ENCODE measurements at regions not wholly inside any gene's neighbourhood (a gene's known extent, or its start where the extent isn't known, plus 50 kb on each side); places are given as distances from the start of the nearest gene placed in this dataset.
"Not testable (repeated sequence)": the region's sequence is repeated elsewhere in the genome, so short reads cannot be mapped to it uniquely, and the experiment has no call there.

DNA sequence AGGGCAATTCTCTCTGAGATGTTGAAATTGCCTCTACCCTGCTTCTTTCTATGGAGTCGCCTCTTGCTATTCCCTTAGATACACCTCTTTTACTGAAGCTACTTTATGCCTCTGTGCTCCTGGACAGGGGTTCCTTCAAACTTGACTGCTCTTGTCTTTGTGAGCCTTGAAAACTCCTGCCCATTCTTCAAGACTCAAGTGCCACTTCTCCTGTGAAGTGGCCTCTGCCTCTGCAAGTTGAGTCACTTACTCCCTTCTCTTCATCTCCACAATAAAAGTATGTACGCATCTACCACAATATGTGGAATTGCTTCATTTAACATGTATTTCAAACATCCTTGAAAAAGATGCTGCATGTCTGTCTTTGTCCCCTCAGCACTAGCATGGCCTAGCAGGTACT, 66.0 kb upstream of the TPP2 start:
- Histone ChIP-seq H3K4me1 (no peaks in the 10 kb centered on the region), H3K4me3 (ENCODE audit: low read depth, low read length) (no peak overlapping the region), H3K36me3 (ENCODE audit: control insufficient read depth, insufficient read depth, low read length) (no peaks in the 10 kb centered on the region), H3K27me3 (replicated peaks; ENCODE audit: control insufficient read depth, insufficient read depth, low read length) (no peaks in the 10 kb centered on the region; the same call in 1 of the 2 replicates), H3K9me3 (no peaks in the 10 kb centered on the region)
- intact Hi-C loops (cut with micrococcal nuclease; ENCODE audit: unreplicated experiment): no loop called here
- Mint-ChIP-seq H3K27ac (ENCODE audit: unreplicated experiment) (no peak overlapping the region), H3K27me3 (ENCODE audit: insufficient read depth, unreplicated experiment) (peaks cover 15% of the 10 kb centered on the region), H3K4me3 (ENCODE audit: unreplicated experiment) (no peak overlapping the region), H3K4me1 (ENCODE audit: low read depth, unreplicated experiment) (no peaks in the 10 kb centered on the region), H3K36me3 (ENCODE audit: insufficient read depth, unreplicated experiment) (no peaks in the 10 kb centered on the region), H3K9me3 (ENCODE audit: unreplicated experiment) (no peaks in the 10 kb centered on the region)
- ChIA-PET CTCF (no interaction called here), POLR2A (no interaction called here)
- TF ChIP-seq, protein P1, sequence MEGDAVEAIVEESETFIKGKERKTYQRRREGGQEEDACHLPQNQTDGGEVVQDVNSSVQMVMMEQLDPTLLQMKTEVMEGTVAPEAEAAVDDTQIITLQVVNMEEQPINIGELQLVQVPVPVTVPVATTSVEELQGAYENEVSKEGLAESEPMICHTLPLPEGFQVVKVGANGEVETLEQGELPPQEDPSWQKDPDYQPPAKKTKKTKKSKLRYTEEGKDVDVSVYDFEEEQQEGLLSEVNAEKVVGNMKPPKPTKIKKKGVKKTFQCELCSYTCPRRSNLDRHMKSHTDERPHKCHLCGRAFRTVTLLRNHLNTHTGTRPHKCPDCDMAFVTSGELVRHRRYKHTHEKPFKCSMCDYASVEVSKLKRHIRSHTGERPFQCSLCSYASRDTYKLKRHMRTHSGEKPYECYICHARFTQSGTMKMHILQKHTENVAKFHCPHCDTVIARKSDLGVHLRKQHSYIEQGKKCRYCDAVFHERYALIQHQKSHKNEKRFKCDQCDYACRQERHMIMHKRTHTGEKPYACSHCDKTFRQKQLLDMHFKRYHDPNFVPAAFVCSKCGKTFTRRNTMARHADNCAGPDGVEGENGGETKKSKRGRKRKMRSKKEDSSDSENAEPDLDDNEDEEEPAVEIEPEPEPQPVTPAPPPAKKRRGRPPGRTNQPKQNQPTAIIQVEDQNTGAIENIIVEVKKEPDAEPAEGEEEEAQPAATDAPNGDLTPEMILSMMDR (IDR thresholded peaks at IDR 0.05; ENCODE audit: insufficient read depth in 1 of 2, low read depth in 1 of 2, low read length in 1 of 2, severe bottlenecking in 1 of 2, unreplicated experiment in 1 of 2): no peak
- no peak for DNase-seq
- BruUV-seq (replicated peaks): no TSS peak

DNA sequence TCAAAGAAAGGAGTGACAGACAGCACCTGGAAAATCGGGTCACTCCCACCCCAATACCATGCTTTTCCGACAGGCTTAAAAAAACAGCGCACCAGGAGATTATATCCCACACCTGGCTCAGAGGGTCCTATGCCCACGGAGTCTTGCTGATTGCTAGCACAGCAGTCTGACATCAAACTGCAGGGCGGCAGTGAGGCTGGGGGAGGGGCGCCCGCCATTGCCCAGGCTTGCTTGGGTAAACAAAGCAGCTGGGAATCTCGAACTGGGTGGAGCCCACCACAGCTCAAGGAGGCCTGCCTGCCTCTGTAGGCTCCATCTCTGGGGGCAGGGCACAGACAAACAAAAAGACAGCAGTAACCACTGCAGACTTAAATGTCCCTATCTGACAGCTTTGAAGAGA, 74.5 kb upstream of the TPP2 start:
- POLR2A ChIA-PET; H3K9me3 ChIP-seq; H3K27me3 ChIP-seq (replicated peaks; ENCODE audit: control insufficient read depth, insufficient read depth, low read length); intact Hi-C loops (cut with micrococcal nuclease; ENCODE audit: unreplicated experiment); H3K36me3 ChIP-seq (ENCODE audit: control insufficient read depth, insufficient read depth, low read length); BruUV-seq (replicated peaks); H3K9me3 Mint-ChIP-seq (ENCODE audit: unreplicated experiment); DNase-seq; H3K4me1 Mint-ChIP-seq (ENCODE audit: low read depth, unreplicated experiment); H3K27me3 Mint-ChIP-seq (ENCODE audit: insufficient read depth, unreplicated experiment); H3K4me3 ChIP-seq (ENCODE audit: low read depth, low read length); H3K36me3 Mint-ChIP-seq (ENCODE audit: insufficient read depth, unreplicated experiment); H3K27ac Mint-ChIP-seq (ENCODE audit: unreplicated experiment); H3K4me1 ChIP-seq; CTCF ChIA-PET: not testable (repeated sequence)
- H3K4me3 Mint-ChIP-seq (ENCODE audit: unreplicated experiment): peak overlapping the region; percentile 37

DNA sequence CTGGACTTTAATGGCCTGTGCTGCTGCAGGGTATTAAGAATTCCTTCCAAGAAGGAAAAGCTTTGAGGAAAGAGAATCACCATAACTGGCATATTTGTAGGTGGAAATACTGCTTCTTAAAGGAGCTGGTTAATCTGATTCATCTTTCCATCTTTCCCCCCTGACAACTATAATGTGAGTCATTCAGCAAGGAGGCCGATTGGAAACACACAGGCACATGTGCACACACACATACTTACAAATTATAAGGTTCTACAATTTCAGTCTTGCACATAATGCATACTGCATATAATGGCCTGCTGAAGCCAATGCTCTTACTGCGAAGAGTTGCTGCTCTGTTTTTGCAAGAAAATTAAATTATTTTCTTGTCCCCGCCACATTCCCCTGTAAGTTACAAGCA, 78.8 kb upstream of the TPP2 start:
- no peaks in the 10 kb centered on the region for H3K27me3 ChIP-seq (replicated peaks; ENCODE audit: control insufficient read depth, insufficient read depth, low read length)
- no TSS peak for BruUV-seq (replicated peaks)
- no peak for DNase-seq
- CTCF ChIA-PET: no interaction called here
- H3K4me3 ChIP-seq (ENCODE audit: low read depth, low read length): no peak overlapping the region
- no peaks in the 10 kb centered on the region for H3K36me3 ChIP-seq (ENCODE audit: control insufficient read depth, insufficient read depth, low read length)
- TF ChIP-seq, protein P1 (IDR thresholded peaks at IDR 0.05; ENCODE audit: insufficient read depth in 1 of 2, low read depth in 1 of 2, low read length in 1 of 2, severe bottlenecking in 1 of 2, unreplicated experiment in 1 of 2): no peak
- intact Hi-C loops (cut with micrococcal nuclease; ENCODE audit: unreplicated experiment): no loop called here
- Mint-ChIP-seq H3K4me1 (ENCODE audit: low read depth, unreplicated experiment) (no peaks in the 10 kb centered on the region), H3K4me3 (ENCODE audit: unreplicated experiment) (no peak overlapping the region), H3K27me3 (ENCODE audit: insufficient read depth, unreplicated experiment) (peaks cover 6% of the 10 kb centered on the region), H3K36me3 (ENCODE audit: insufficient read depth, unreplicated experiment) (no peaks in the 10 kb centered on the region), H3K27ac (ENCODE audit: unreplicated experiment) (no peak overlapping the region), H3K9me3 (ENCODE audit: unreplicated experiment) (no peaks in the 10 kb centered on the region)
- POLR2A ChIA-PET: no interaction called here
- H3K4me1 ChIP-seq: no peaks in the 10 kb centered on the region
- H3K9me3 ChIP-seq: no peaks in the 10 kb centered on the region

DNA sequence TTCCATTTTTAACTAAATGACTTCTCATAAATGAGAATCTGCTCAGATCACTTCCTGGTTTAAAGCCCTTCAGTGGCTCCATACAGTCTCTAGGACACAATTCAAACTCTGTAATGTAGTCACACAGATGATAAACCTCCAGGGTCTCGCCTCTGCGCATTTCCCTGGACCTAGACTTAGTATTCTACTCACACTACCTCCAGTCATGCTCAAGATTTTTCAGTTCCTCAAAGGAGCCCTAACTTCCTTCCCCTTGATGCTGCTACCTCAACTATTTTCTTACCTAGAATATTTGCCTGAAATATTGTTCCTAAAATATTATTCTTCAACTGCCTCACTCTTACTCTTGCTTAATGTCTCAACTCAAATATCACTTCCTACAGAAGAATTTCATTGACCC, 86.7 kb upstream of the TPP2 start:
- H3K4me1 ChIP-seq: no peaks in the 10 kb centered on the region
- no peak overlapping the region for H3K27ac Mint-ChIP-seq (ENCODE audit: unreplicated experiment)
- no peak for DNase-seq
- H3K27me3 ChIP-seq (replicated peaks; ENCODE audit: control insufficient read depth, insufficient read depth, low read length): no peaks in the 10 kb centered on the region
- TF ChIP-seq, protein P1 (IDR thresholded peaks at IDR 0.05; ENCODE audit: insufficient read depth in 1 of 2, low read depth in 1 of 2, low read length in 1 of 2, severe bottlenecking in 1 of 2, unreplicated experiment in 1 of 2): no peak
- no peaks in the 10 kb centered on the region for H3K27me3 Mint-ChIP-seq (ENCODE audit: insufficient read depth, unreplicated experiment)
- H3K4me1 Mint-ChIP-seq (ENCODE audit: low read depth, unreplicated experiment): no peaks in the 10 kb centered on the region
- H3K9me3 ChIP-seq: no peaks in the 10 kb centered on the region
- no TSS peak for BruUV-seq (replicated peaks)
- POLR2A ChIA-PET: no interaction called here
- H3K36me3 ChIP-seq (ENCODE audit: control insufficient read depth, insufficient read depth, low read length): no peaks in the 10 kb centered on the region
- H3K4me3 ChIP-seq (ENCODE audit: low read depth, low read length): no peak overlapping the region
- CTCF ChIA-PET: no interaction called here
- H3K36me3 Mint-ChIP-seq (ENCODE audit: insufficient read depth, unreplicated experiment): no peaks in the 10 kb centered on the region
- intact Hi-C loops (cut with micrococcal nuclease; ENCODE audit: unreplicated experiment): no loop called here
- H3K9me3 Mint-ChIP-seq (ENCODE audit: unreplicated experiment): no peaks in the 10 kb centered on the region
- H3K4me3 Mint-ChIP-seq (ENCODE audit: unreplicated experiment): no peak overlapping the region

All from Caco-2 (cell line).